AG04449 (cell line): ENCODE measurements at regions not wholly inside any gene's neighbourhood (a gene's known extent, or its start where the extent isn't known, plus 50 kb on each side); places are given as distances from the start of the nearest gene placed in this dataset.

Experiments
- CTCF ChIA-PET: fragments of 350-600 bp; formaldehyde crosslinking; extraction: SDS; loops from one replicate; lab custom pipeline; 2021; ENCODE audit warnings: antibody characterized with exemption; lab: Yijun Ruan, JAX
- POLR2A ChIA-PET: fragments of 400-600, 350-600 bp; formaldehyde crosslinking; extraction: SDS; loops from one replicate; lab custom pipeline; 2020; ENCODE audit warnings: antibody characterized with exemption, inconsistent platforms; lab: Yijun Ruan, JAX
- DNase-seq: peaks from one replicate; pipeline ENCODE4 v3.0.0-alpha.2; 2010; ENCODE audit warnings: low read depth, low spot score
- H3K4me3 ChIP-seq: 2 replicates; pipeline ENCODE4 v1.5.1; 2011; ENCODE audit warnings: low read depth, mild to moderate bottlenecking, control low read depth, low read length
- TF ChIP-seq, protein P1 (sequence below): IDR thresholded peaks from one replicate; pipeline ENCODE4 v1.5.1; 2011; ENCODE audit warnings: mild to moderate bottlenecking, moderate library complexity, low read length, control low read depth, inconsistent platforms; ENCODE audit not compliant: insufficient read depth; ENCODE audit errors: missing control alignments

DNA sequence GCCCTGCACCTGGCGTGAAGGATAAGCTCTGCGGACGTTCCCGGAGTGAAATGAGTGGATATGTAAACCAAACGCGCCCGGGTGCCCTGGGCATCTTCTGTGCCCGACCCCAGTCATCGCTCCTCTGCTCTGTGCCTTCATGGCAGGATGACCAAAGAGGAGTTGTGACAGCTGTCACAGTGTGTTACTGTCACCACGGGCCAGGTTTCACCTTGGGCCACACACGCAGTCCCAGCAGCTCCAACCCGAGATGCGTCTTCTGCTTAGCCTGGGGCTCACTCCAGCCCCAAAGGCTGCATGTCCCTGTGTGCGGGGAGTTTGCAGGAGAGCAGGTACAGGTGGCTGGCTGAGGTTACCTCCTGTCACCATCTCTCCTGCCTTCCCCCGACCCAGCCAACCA lies 311.6 kb downstream of the BMP7 start:
- H3K4me3 ChIP-seq = no peak overlapping the region
- ChIA-PET POLR2A (no interaction called here), CTCF (interaction anchor here (0.7 to 1.6 kb wide), 2 partner anchors 19 to 23 kb away, joined by 3 read pairs; no protein-coding TSS in a partner anchor)
- no peak for DNase-seq
- TF ChIP-seq, protein P1, sequence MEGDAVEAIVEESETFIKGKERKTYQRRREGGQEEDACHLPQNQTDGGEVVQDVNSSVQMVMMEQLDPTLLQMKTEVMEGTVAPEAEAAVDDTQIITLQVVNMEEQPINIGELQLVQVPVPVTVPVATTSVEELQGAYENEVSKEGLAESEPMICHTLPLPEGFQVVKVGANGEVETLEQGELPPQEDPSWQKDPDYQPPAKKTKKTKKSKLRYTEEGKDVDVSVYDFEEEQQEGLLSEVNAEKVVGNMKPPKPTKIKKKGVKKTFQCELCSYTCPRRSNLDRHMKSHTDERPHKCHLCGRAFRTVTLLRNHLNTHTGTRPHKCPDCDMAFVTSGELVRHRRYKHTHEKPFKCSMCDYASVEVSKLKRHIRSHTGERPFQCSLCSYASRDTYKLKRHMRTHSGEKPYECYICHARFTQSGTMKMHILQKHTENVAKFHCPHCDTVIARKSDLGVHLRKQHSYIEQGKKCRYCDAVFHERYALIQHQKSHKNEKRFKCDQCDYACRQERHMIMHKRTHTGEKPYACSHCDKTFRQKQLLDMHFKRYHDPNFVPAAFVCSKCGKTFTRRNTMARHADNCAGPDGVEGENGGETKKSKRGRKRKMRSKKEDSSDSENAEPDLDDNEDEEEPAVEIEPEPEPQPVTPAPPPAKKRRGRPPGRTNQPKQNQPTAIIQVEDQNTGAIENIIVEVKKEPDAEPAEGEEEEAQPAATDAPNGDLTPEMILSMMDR = no peak

DNA sequence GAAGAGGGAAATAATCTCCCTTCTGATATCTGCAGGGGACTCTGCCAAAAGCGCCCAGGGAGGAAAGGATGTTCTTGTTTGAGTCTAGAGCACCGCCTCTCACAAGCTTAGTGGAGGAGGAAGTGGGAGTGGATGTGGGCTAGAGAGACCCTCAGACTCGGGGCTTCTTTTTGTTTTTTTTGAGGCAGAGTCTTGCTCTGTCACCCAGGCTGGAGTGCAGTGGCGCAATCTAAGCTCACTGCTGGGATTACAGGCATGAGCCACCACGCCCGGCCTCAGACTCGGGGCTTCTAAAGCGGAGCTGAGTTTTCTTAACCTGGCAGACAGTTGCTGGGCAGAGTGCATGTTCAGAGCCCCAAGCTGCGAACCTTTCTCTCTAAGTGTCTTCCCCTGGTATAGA lies 310.8 kb downstream of the BMP7 start:
- ChIA-PET POLR2A (interaction anchor here (0.7 kb wide), 1 partner anchor 325 kb away, joined by 3 read pairs; no protein-coding TSS in a partner anchor), CTCF (interaction anchor here (1.1 to 2.4 kb wide), 4 partner anchors 17 to 405 kb away, joined by 3 to 7 read pairs (median 4); no protein-coding TSS in a partner anchor)
- TF ChIP-seq, protein P1 = no peak
- DNase-seq = no peak
- H3K4me3 ChIP-seq = no peak overlapping the region

DNA sequence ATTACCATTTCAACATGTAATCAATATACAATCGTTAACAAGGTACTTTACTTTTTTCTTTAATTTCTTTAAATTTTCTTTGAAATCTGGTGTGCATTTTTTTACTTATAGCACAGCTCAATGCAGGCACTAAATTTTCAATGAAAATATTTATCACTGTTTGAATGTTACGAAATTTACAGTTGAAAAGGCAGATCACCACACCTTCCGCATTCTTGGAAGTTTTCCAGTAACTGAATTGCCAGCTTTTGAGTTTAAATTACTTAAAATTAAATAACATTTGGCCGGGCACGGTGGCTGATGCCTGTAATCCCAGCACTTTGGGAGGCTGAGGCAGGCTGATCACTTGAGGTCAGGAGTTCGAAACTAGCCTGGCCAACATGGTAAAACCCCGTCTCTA lies 309.9 kb downstream of the BMP7 start:
- DNase-seq = no peak
- no peak overlapping the region for H3K4me3 ChIP-seq
- TF ChIP-seq, protein P1 = no peak
- ChIA-PET POLR2A (no interaction called here), CTCF (interaction anchor here (1.1 to 2.4 kb wide), 3 partner anchors 16 to 406 kb away, joined by 3 to 7 read pairs (median 4); no protein-coding TSS in a partner anchor)

DNA sequence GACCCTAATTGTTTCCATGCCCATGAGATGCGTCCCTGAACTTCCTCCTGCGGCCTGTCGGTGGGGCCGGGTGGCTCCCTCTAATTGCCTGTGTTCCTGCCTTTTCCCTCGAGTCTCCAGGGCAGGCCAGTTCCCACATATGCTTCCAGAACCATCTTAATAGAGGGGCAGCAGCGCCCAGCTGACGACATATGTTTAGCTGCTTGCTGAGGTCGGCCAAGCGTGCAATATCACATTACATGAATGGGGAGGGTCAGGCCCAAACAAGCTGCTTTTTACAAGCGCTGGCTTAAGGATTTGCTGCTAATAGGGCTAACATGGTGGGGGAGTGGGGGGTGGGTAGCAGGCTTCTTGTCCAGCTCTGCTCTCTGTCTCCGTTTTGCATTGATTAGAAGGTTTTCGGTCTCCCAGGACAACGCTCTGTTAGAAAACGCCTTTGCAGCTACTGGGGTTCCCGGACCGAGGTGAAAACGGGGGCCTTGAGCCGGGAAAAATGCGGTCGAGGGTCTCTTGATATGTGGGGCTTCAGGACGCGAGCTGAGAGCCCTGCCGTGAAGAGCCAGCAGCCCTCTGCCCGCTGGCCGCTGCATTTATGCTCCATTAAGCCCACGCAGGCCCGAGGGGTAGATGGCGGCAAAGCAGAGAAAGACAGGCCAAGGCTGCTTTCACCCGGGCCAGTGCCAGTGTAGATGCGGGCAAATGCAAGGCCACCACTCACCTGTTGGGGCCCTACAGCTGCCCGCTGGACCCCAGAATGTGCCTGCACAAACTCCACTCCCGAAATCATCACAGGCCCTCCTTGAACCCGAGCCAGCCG lies 308.5 kb downstream of the BMP7 start:
- no peak overlapping the region for H3K4me3 ChIP-seq
- POLR2A ChIA-PET = no interaction called here
- DNase-seq = no peak
- TF ChIP-seq, protein P1 = no peak
- CTCF ChIA-PET = interaction anchor here (2.4 kb wide), 1 partner anchor 16 kb away, joined by 7 read pairs; no protein-coding TSS in a partner anchor

DNA sequence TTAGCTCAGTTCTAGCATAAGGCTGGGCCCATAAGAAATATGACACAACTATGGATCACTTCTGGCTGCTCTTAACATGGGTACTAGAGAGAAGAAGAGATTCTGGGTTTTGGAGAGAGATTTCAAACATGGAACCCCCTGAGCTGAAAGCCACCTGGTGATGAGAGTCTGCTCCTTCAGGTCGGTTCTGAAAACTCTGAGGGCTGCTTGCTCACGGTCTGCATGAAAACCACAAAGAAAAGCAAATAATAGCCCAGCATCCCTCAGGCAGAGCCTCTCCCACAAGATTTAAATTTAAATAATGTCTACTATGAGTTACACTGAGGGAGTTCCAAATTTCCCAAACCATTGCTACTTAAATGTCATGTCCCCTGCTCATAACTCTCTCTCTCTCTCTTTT lies 301.5 kb downstream of the BMP7 start:
- TF ChIP-seq, protein P1 = no peak
- POLR2A ChIA-PET = no interaction called here
- no peak for DNase-seq
- H3K4me3 ChIP-seq = no peak overlapping the region
- CTCF ChIA-PET = no interaction called here

DNA sequence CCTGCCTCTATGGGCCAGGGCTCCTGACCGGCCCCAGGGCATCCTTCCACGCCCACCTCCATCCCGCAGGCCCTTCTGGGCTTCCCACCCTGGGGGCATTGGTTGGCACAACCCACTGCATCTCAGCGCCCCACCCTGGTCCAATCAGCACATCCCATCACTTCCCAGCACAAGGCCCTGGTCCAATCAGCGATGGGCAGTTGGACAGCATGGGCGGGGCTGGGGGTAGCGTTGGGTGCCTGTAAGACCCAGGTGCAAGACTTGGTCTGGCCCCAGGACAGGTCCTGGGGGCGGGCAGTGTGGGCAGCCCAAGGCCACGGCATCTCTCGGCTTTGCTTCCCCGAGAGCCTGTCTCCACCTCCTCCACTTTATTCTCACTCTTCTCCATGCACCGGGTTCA lies 298.5 kb downstream of the BMP7 start:
- no peak for DNase-seq
- ChIA-PET POLR2A (no interaction called here), CTCF (no interaction called here)
- TF ChIP-seq, protein P1 = no peak
- H3K4me3 ChIP-seq = no peak overlapping the region
